GM12878 (cell line): ENCODE measurements at regions not wholly inside any gene's neighbourhood (a gene's known extent, or its start where the extent isn't known, plus 50 kb on each side); places are given as distances from the start of the nearest gene placed in this dataset.

Experiments used
- CEBPB ChIP-seq, 2 experiments: fragments of 150-350 bp in 1 of 2; IDR thresholded peaks; 2 replicates each; pipeline ENCODE4 v1.6.1; 2012 to 2014; ENCODE audit warnings: low read depth in 2 of 2, low read length in 2 of 2, borderline replicate concordance in 1 of 2, inconsistent platforms in 1 of 2
- EP300 ChIP-seq, 2 experiments: fragments of 150-350 bp in 1 of 2; IDR thresholded peaks; 2 replicates each; pipeline ENCODE4 v1.6.1; 2011 to 2012; ENCODE audit warnings: low read depth in 2 of 2, low read length in 2 of 2, borderline replicate concordance in 1 of 2, improper control_type of control experiment in 1 of 2, inconsistent platforms in 1 of 2; ENCODE audit not compliant: control insufficient read depth in 1 of 2
- FOS ChIP-seq: IDR thresholded peaks from 3 replicates; pipeline ENCODE4 v1.6.1; 2011; ENCODE audit warnings: borderline replicate concordance; ENCODE audit not compliant: insufficient read length; ENCODE audit errors: extremely low read depth
- PAX8 ChIP-seq: fragments of 450-650 bp; IDR thresholded peaks from 2 replicates; pipeline ENCODE4 v1.6.1; 2017; ENCODE audit warnings: mild to moderate bottlenecking, moderate library complexity
- POLR2AphosphoS5 ChIP-seq: IDR thresholded peaks from 2 replicates; pipeline ENCODE4 v1.6.1; 2011; ENCODE audit warnings: mild to moderate bottlenecking, low read length, inconsistent platforms
- PRDM15 ChIP-seq: fragments of 450-650 bp; formaldehyde crosslinking; IDR thresholded peaks from 2 replicates; pipeline ENCODE4 v1.4.0; 2020; ENCODE audit warnings: mild to moderate bottlenecking, moderate library complexity
- SMAD5 ChIP-seq: IDR thresholded peaks from 2 replicates; pipeline ENCODE4 v1.6.1; 2016; ENCODE audit warnings: antibody characterized with exemption, low read depth
- YY1 ChIP-seq: IDR thresholded peaks from 2 replicates; pipeline ENCODE4 v1.6.1; 2011; ENCODE audit warnings: low read depth, mild to moderate bottlenecking, low read length

- TF ChIP-seq FOS (no peak), EP300 (IDR thresholded peaks at IDR 0.05; ENCODE audit: borderline replicate concordance in 1 of 2, control insufficient read depth in 1 of 2, low read depth in 2 of 2, low read length in 2 of 2) (no peak), YY1 (no peak), POLR2AphosphoS5 (no peak), CEBPB (IDR thresholded peaks at IDR 0.05; ENCODE audit: borderline replicate concordance in 1 of 2, low read depth in 2 of 2, low read length in 2 of 2) (no peak), PRDM15 (CRISPR knock-in tag) (no peak), SMAD5 (no peak), PAX8 (no peak)
These were observed 58.0 kb upstream of the TRPC4 start for GRCh38 chr13:37927561-37927960.
